GM18508 (cell line): ENCODE measurements at regions not wholly inside any gene's neighbourhood (a gene's known extent, or its start where the extent isn't known, plus 50 kb on each side); places are given as distances from the start of the nearest gene placed in this dataset.

Experiments used
- ATAC-seq: cut with Tn5 transposase; IDR thresholded peaks from one replicate; pipeline ENCODE4 v1.9.1; 2021; ENCODE audit warnings: moderate number of reproducible peaks; ENCODE audit not compliant: insufficient read depth, unreplicated experiment

DNA sequence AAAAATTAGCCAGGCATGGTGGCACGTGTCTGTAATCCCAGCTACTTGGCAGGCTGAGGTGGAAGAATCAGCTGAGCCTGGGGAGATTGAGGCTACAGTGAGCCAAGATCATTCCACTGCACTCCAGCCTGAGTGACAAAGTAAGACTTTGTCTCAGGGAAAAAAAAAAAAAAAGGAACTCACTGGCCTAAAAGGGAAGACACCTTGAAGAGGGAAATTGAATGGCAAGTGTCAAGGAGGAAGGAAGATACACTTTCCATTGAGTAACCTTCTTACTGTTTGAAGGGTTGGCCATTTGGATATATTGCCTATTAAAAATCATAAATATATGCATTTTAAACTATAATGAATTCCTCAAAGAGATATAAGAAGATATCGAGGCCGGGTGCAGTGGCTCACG is 147.5 kb upstream of the FAM241A start:
- no peak for ATAC-seq

DNA sequence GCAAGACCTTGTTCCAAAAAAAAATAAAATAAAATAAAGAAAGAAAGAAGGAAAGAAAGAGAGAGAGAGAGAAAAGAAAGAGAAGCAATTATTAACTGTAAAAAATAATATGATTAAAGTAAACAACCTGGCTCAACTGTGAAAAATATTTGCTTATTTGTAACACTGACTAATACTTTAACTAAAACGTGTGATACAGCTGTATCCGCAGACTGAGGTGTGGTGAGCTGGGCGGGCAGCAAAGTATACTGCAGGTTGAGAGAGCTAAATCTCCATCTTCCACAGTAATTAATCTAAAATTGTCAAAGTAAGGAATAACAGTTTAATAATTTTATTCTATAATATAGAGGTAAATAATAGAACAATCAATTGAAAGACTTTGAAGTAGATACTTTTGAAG is 145.5 kb upstream of the FAM241A start:
- ATAC-seq, result no peak

DNA sequence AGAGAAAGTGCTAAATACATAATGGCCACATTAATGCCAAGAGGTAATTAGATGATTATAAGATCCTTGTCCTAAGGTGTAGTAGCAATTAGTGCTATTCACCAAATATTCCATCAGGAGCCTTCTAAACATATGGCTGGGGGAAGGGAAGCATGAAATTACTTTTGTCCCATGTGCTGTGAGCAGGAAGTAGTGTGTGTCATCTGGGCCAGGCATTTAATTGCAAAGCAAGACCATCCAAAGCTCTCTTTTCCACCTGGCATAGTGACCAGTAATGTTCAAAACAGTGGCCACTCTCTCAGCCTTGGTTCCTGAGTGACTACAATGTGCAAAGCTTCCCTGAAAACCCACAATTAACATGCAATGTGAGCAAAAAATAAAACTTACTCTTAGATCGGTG is 144.2 kb upstream of the FAM241A start:
- ATAC-seq, result no peak

DNA sequence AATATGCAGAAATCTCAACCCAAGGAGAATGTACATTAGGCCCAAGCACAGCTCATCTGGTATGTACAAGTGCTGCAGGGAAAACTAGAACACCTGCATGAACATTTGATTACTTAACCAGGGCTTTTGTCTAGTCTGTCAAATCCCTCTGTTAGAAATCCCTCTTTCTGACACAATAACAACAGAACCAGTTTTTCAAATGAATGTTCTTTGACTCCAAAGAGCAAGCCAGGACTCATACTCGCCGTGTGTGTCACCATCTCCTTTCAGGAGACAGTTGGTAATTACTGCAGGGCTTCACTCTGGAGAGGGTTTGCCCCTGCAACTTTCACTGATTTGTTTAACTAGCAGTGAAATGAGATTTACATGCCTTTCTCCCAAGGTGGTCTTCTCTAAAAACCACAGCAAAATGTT is 143.0 kb upstream of the FAM241A start:
- no peak for ATAC-seq

DNA sequence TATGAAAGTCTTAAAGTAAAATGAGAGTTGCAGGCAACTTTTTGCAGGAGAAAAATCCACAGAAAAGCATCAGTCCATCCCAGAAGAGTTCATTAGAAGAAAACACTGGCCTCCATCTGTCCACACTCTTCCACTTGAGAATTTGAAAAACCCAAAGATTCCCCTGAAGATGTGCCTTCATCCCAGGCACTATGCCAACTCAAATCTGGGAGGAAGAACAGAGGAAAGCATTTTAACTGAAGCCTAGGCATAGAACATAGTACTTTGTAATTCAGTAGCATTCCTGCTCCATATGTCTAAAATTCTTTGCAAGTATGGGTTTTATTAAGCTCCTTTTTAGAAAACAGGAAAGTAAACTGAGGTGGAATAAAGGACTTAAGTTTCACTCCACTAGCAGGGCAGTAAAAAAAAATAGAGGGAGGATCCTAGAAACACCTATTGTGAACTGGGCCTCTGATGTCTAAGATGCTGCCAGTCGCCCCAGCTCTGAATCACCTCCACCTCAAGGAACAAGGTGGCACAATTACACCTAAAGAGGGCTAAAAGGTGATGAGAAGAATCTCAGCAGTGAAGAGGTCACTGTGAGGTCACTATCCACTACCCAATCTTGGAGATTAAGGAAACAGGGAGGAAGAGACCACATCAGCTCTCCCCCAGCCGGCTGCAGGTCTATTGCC is 141.9 kb upstream of the FAM241A start:
- no peak for ATAC-seq

DNA sequence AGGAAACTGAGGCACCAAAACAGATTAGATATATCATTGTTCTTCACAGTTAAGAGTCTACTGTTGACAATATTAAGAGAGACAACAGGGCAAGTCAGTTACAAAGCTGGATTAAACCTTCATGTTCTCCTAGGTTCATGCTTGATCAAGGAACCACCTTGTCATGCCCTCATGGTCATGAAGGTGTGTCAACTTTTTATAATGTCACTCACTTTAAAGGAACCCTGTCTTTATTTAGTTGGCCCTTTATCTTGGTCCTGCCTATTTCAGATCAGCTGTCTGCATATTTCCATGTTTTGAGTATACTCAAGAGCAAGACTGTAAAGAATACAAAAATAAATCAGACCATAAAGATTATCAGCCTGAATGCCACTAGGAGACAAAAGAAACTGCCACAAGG is 140.2 kb upstream of the FAM241A start:
- no peak for ATAC-seq

DNA sequence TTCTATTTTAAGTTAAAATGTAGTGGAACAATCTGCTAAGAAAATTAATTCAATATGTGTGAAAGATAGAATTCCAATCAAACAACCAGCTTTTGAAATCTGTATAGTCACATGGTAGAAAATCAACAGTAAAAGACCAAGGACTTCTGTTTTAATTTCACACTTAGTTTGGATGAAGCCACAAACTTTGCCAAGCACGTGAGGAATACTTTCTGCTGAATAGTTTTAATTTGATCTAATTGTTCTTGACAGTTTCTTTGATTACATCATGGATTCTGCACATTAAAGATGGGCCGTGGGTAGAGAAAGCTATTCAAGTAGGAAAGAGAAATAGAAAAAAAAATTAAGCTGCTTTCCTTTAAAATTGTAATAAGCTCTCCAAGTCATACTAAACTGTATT is 137.9 kb upstream of the FAM241A start:
- no peak for ATAC-seq

DNA sequence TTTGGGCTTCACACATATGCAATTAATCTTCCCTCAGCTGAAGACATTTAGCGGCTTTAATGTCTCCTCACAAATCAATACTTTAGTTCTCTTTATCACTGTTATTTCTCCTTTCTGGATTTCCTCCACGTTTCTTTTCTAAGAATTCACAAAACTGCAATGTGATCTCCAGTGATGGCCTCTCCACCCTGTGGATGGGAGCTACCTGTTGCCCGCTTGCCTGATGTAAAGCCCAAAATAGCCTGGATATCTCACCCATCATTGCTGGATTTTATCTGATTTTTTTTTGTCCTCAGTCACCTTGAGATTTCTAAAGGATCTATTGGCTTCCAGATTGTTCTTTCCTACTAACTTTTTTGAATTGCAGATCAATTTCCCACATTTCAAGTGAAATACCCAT is 129.3 kb upstream of the FAM241A start:
- ATAC-seq, result no peak

DNA sequence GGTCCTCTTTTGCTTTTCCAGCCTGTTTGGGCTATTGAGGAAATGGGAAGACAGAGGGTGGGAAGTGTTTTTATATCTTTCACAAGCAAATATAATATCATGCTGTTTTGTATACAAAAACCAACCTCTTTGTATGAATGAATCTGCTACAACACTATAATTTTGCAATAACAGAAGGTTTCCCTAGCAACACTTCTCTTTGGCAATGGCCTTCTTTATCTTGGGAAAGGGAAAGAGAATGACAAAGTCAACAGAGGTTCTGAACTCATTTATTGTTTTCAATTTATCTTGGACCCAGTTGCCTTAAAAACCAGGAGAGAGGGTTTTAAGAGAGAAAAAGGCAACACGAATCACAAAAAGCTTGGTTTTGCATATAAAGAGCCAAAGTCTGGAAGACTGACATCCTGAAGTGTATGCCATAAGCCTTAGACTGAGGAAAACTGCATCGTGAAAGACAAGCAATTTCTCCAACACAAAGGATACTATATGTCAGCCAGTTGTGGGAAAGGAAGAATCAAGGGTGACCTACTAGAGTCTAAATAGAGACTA is 121.8 kb upstream of the FAM241A start:
- no peak for ATAC-seq

DNA sequence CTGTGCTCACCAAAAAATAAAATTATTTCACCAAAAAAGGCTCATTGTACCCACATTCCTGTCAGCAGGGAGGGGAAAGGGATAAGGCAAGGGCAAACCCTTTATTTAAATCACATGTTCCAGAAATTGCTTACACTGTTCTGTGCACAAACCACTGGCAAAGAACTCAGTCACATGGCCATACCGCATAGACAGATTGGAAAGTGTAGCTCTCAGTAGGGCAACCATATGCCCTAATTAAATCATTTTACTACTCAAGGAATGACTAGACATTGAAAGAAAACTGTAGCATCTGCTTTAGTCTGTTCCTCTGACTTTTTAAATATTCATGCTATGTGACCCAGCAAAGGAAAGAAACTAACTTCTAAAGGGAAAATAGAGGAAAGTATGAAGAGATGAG is 119.2 kb upstream of the FAM241A start:
- no peak for ATAC-seq

DNA sequence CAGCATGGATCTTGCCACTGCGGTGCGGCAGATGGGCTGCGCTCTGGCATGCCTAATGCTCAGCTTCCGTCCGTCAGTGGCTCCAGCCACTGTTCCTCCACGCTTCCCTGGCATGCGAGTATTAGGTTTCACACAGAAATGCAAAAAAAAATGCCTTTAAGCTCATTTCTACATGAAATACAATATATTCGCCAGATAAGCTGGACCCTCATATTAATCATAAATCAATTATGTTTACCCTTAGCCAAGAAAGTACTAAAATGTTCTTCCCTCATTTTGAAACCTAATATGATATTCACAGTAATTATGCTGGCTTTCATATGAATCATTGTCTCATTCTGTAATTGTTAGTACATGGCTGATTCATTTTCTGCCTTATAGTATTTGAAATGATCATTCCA is 115.5 kb upstream of the FAM241A start:
- no peak for ATAC-seq

DNA sequence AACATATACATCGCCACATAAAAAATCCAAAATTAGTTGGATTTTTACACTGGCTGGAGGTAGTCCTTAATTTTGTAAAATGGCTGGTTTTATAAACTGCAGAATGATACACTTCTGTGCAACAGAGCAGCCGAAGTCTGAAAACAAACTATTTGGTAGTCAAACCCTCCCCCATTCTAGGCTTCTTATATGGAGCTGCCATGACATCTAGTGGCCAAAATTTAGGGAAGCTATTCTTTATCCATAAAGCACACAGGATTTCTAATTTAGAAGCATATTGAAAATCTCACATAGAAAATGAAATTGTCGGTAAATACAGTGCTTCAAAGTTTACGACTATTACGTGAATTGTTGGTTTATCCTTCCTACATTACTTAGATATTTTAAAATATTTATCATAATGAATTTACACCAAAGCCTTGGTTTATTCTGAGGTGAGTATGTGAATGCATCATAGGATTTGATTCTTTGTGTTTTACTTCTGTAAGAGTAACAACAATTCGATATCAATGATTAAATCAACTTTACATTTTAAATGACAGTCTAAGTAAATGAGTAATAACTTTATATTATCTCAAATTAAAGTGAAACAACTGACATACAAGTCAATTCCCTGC is 113.4 kb upstream of the FAM241A start:
- peak; percentile 58 for ATAC-seq

DNA sequence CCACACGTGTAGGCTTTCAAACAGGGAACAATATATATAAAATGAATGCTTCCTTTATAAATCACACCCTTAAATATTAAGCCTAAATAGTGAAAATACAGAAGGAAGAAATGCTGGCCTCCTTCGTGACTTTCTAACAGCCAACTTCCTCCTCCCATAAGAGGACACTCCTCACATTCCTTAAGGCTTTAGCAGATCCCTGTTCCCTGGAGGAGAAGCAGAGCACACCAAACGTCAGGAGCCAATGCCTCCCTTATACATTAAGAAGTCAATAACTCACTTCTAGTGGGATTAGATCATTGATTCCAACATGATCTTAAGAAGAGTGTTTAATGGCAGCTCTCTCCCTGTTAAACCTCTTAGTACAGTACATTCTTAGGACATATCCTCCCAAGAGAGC is 108.4 kb upstream of the FAM241A start:
- no peak for ATAC-seq

DNA sequence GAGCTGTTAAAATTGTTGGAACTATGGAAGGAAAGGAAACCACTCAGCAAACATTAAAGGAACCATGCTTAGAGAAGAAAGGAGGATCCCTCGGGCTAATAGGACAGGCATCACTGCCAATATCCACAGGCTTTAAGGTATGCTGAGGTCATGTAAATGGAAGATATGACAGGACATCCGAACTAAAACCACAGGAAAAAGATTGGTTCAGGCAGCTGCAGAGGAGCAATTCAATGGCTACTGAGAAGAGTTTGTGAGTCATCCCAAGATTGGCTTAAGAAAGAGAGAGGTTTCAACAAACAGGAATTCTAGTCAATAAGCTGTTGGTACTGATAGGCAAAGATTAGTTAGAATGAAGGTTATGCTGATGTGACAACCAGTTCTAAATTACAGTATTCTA is 106.4 kb upstream of the FAM241A start:
- ATAC-seq, result no peak

DNA sequence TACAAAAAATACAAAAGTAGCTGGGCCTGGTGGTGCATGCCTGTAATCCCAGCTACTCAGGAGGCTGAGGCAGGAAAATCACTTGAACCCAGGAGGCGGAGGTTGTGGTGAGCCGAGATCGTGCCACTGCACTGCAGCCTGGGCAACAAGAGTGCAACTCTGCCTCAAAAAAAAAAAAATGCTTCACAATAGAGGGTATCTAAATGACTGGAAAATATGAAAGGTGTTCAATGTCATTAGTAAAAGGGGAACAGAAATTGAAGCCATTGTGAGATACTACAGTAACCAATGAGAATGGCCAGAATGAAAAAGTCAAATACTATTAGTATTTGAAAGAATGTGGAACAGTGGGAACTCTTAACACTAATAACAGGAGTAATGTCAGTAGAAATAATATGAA is 96.1 kb upstream of the FAM241A start:
- ATAC-seq, result peak; percentile 94

DNA sequence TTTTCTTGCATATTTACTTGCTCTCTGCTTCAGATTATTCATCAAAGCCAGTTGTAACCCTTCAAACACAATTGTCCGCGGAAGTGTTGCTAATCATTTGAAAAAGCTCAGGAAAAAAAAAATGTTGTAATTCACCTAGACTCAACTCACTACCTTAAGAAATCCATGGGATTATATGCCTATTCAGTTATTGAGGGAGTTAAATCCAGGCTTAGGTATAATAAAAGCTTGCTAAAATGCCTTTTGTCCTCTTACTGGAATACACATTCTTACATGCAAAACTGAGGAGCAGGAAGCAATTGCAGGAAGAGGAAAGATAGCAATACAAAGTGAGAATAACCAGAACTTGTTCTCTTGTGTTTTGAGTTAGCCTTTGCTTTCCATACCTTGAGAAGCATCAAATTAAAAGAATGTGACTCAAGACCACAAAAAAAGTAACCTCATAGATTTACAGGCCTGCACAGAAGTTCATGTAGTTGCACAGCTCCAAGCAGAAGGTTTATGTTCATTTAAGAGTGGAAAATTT is 91.4 kb upstream of the FAM241A start:
- no peak for ATAC-seq

DNA sequence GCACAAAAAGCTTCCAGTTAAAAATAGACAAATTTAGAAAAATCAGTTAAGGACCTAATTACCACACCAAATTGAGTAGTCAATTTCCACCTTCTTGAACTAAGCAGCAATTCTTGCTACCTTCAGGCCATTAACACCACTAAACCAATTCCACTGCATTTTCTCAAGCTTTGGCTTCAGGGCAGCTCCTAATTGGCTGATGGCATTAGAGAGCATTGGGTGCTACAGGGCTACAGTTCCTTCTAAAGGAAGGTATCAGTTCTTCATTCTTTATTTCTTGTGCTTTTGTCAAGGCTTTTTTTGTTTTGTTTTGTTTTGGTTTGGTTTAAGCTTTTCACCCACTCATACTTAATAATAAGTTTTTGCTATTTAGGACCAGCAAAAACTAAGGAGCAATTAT is 90.2 kb upstream of the FAM241A start:
- no peak for ATAC-seq

DNA sequence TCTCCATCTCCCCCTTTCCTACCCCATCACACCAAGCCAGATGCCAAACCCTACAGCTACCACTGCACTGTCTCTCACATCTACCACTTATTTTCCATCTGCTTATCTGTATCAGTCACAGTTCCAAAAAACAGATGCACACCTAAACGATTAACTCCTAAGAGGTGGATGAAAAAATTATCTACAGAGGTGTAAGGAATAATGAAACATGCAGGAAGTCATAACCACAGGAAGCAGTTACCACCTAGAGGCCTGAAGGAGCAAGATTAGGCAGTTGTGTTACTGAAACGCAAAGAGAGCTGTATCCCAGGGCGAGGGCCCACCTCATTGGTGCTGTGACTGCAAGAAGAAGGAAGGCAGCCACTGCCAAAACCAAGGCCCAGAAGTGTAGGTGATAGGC is 87.8 kb upstream of the FAM241A start:
- no peak for ATAC-seq

DNA sequence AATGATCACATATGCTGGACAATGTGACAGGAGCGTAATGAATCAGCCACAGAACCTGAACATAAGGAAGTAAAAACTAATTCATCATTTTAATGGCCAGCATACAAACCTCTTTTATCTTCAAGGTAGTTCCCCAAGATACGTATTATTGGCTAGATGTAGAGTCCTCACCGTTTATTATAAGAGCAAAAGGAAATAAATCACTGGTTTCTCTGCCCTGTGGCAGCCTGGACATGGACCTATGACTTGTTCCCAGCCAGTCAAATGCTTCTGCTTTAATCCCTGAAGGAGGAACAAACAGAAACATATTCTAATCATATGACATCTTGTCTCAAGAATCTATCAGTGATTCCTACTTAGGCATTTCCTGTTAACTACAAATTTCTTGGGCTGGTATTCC is 86.8 kb upstream of the FAM241A start:
- ATAC-seq, result no peak

DNA sequence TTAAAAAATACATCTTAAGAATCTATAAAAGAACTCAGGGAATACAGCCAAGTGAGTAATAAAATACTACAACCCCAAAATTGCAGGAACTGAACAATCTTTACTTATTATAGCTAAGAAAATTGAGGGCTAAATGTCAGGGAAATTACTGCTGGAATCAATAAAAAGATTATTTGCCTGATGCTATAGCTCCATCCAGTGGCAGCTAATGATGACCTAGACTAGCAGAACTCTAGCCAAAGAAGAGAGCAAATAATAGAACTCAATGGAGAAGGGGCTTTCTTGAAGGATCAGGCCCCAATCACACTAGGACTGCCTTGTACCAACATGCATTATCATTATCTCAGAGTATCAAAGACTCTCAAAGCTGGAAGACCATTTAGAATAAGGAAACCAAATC is 85.0 kb upstream of the FAM241A start:
- no peak for ATAC-seq

DNA sequence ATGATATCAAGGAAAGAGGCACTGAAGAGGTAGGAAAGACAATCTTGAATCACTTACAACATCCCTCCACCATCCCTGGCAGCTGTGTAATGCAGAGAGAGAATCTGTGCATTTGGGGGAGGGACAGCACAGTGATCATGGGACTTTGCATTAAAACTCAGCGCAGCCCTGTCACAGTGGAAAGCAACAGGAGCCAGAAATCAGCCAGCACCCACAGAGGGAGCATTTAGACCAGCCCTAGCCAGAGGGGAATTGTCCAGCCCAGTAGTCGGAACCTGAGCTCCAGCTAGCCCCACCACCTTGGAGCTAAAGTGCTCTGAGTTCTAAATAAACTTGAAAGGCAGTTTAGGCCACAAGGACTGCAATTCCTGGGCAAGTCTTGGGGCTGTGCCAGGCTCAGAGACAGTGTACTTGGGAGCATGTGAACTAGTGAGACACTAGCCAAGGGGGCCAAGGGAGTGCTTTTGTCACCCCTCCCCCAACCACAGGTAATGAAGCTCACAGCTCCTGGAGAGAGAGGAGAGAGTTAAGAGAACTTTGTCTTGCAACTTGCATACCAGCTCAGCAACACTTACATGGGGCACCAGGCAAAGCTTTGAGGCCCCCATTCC is 83.9 kb upstream of the FAM241A start:
- ATAC-seq, result no peak

DNA sequence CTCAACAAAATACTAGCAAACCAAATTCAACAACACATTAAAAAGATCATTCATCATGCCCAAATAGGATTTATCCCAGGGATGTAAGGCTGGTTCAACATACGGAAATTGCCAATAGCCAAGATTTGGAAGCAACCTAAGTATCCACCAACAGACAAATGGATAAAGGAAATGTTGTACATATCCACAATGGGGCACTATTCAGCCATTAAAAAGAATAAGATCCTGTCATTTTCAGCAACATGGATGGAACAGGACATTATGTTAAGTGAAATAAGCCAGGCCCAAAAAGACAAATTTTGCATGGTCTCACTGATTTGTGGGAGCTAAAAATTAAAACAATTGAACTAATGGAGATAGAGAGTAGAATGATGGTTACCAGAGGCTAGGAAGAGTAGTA is 82.0 kb upstream of the FAM241A start:
- ATAC-seq, result no peak
